ENCODE measurements at regions not wholly inside any gene's neighbourhood (a gene's known extent, or its start where the extent isn't known, plus 50 kb on each side); places are given as distances from the start of the nearest gene placed in this dataset.

- Histone ChIP-seq H4K20me1 (ENCODE audit: insufficient read depth) (no peaks in the 10 kb centered on the region), H3K27ac (ENCODE audit: low read depth, low read length) (no peak overlapping the region), H3K9me2 (ENCODE audit: insufficient read depth) (no peaks in the 10 kb centered on the region), H3K4me2 (ENCODE audit: low read length) (no peak overlapping the region), H3K4me3 (replicated peaks in 1 of 2; ENCODE audit: low read depth in 1 of 2, low read length in 2 of 2) (no peak overlapping the region), H3K36me3 (ENCODE audit: control insufficient read depth in 1 of 2, insufficient read depth in 2 of 2, low read length in 2 of 2) (no peaks in the 10 kb centered on the region), H3K9ac (ENCODE audit: low read length) (no peak overlapping the region), H3K9me3 (ENCODE audit: control insufficient read depth in 1 of 2, insufficient read depth in 1 of 2, low read depth in 1 of 2, low read length in 2 of 2) (no peaks in the 10 kb centered on the region), H2AFZ (ENCODE audit: low read depth, low read length, poor library complexity, severe bottlenecking) (no peak overlapping the region), H3K27me3 (ENCODE audit: insufficient read depth, low read length) (no peaks in the 10 kb centered on the region), H3K4me1 (ENCODE audit: control insufficient read depth in 1 of 2, insufficient read depth in 2 of 2, low read length in 2 of 2) (no peaks in the 10 kb centered on the region), H3K79me2 (ENCODE audit: insufficient read depth, low read length) (no peaks in the 10 kb centered on the region)
- ChIA-PET POLR2A (no interaction called here), RAD21 (ENCODE audit: low non-redundant PET in 1 of 2, low total read pairs in 2 of 2, uncharacterized antibody in 2 of 2, unreplicated experiment in 2 of 2) (no interaction called here), CTCF (no interaction called here)
- intact Hi-C loops (cut with micrococcal nuclease): no loop called here
- DNase-seq (ENCODE audit: low read depth, low spot score) (no peak), ATAC-seq (no peak)
- BruUV-seq (replicated peaks): no TSS peak
- TF ChIP-seq JUND (IDR thresholded peaks at IDR 0.05): no peak
- no peak for TF ChIP-seq POLR2AphosphoS5 (IDR thresholded peaks at IDR 0.05; ENCODE audit: low read depth, low read length)
- TF ChIP-seq RAD21 (IDR thresholded peaks at IDR 0.05; ENCODE audit: low read depth): no peak
- no peak for TF ChIP-seq SIN3A (IDR thresholded peaks at IDR 0.05; ENCODE audit: low read depth)
- TF ChIP-seq YY1 (IDR thresholded peaks at IDR 0.05; ENCODE audit: extremely low read depth, insufficient replicate concordance, low read depth, low read length): no peak
- no peak for TF ChIP-seq EGR1 (IDR thresholded peaks at IDR 0.05; ENCODE audit: low read depth)
- no peak for TF ChIP-seq POLR2A (IDR thresholded peaks at IDR 0.05; ENCODE audit: borderline replicate concordance, extremely low read depth, insufficient read depth, insufficient read length)
- no peak for TF ChIP-seq TCF7L2 (IDR thresholded peaks at IDR 0.05; ENCODE audit: borderline replicate concordance, extremely low read depth, insufficient read depth, insufficient read length)
- no peak for TF ChIP-seq SRF (IDR thresholded peaks at IDR 0.05; ENCODE audit: low read depth)
- no peak for TF ChIP-seq EZH2phosphoT487 (IDR thresholded peaks at IDR 0.05; ENCODE audit: borderline replicate concordance)
- no peak for TF ChIP-seq FOSL1 (IDR thresholded peaks at IDR 0.05; ENCODE audit: low read depth)
- TF ChIP-seq, protein P1, sequence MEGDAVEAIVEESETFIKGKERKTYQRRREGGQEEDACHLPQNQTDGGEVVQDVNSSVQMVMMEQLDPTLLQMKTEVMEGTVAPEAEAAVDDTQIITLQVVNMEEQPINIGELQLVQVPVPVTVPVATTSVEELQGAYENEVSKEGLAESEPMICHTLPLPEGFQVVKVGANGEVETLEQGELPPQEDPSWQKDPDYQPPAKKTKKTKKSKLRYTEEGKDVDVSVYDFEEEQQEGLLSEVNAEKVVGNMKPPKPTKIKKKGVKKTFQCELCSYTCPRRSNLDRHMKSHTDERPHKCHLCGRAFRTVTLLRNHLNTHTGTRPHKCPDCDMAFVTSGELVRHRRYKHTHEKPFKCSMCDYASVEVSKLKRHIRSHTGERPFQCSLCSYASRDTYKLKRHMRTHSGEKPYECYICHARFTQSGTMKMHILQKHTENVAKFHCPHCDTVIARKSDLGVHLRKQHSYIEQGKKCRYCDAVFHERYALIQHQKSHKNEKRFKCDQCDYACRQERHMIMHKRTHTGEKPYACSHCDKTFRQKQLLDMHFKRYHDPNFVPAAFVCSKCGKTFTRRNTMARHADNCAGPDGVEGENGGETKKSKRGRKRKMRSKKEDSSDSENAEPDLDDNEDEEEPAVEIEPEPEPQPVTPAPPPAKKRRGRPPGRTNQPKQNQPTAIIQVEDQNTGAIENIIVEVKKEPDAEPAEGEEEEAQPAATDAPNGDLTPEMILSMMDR (IDR thresholded peaks at IDR 0.05 in 2 of 3, conservative IDR thresholded peaks at IDR 0.05 in 1 of 3; ENCODE audit: borderline replicate concordance in 1 of 3, insufficient read depth in 1 of 3, low read depth in 2 of 3, low read length in 2 of 3): no peak
- no peak for TF ChIP-seq ATF3 (IDR thresholded peaks at IDR 0.05)
Measured at GRCh38 chr22:44403602-44404329, 91.0 kb upstream of the SHISAL1 start.

Data from HCT116 (cell line).